Naive thymus-derived CD4-positive, alpha-beta T cell (primary cell): ENCODE measurements at regions not wholly inside any gene's neighbourhood (a gene's known extent, or its start where the extent isn't known, plus 50 kb on each side); places are given as distances from the start of the nearest gene placed in this dataset.

Experiments
- ATAC-seq: fragments of 150-1000 bp; cut with Tn5 transposase; 2 replicates; pipeline ENCODE4 v1.10.0; 2021; ENCODE audit warnings: mild to moderate bottlenecking, moderate library complexity
- CTCF ChIA-PET: fragments of 350-600 bp; sonication (Branson Sonifier 250); formaldehyde crosslinking; loops from one replicate; lab custom pipeline; 2021; ENCODE audit warnings: antibody characterized with exemption; lab: Charles Lee
- POLR2A ChIA-PET: fragments of 350-600 bp; sonication (Branson Sonifier 250); formaldehyde crosslinking; loops from one replicate; lab custom pipeline; 2021; ENCODE audit warnings: antibody characterized with exemption, inconsistent platforms; lab: Charles Lee
- DNase-seq, 9 donors: peaks; one replicate each; pipeline versions ENCODE4 v3.0.0 to v3.0.0-alpha.2; 2020 to 2022; ENCODE audit warnings: mixed read lengths in 1 of 9
- H3K27ac ChIP-seq: one replicate; pipeline ENCODE4 v1.7.0; 2013; ENCODE audit warnings: mild to moderate bottlenecking, low read depth, low read length, moderate library complexity
- H3K27me3 ChIP-seq, 2 donors: one replicate each; pipeline ENCODE4 v1.7.0; 2013; ENCODE audit warnings: low read length in 2 of 2, mild to moderate bottlenecking in 2 of 2, moderate library complexity in 2 of 2; ENCODE audit not compliant: control insufficient read depth in 2 of 2, insufficient read depth in 2 of 2
- H3K36me3 ChIP-seq, 3 experiments: 1 replicate in 2 of 3; 2 replicates in 1 of 3; pipeline ENCODE4 v1.7.0; 2013; ENCODE audit warnings: low read length in 3 of 3, mild to moderate bottlenecking in 3 of 3, moderate library complexity in 1 of 3; ENCODE audit not compliant: insufficient read depth in 3 of 3, control insufficient read depth in 2 of 3
- H3K4me1 ChIP-seq, 2 donors: one replicate each; pipeline ENCODE4 v1.7.0; 2013; ENCODE audit warnings: low read length in 2 of 2, mild to moderate bottlenecking in 2 of 2, moderate library complexity in 1 of 2; ENCODE audit not compliant: control insufficient read depth in 2 of 2, insufficient read depth in 2 of 2
- H3K4me3 ChIP-seq: 2 replicates; pipeline ENCODE4 v1.7.0; 2013; ENCODE audit warnings: mild to moderate bottlenecking, low read length
- H3K9me3 ChIP-seq, 3 experiments: 1 replicate in 2 of 3; 2 replicates in 1 of 3; pipeline ENCODE4 v1.7.0; 2013; ENCODE audit warnings: low read length in 3 of 3; ENCODE audit not compliant: control insufficient read depth in 2 of 3
- H3K27ac Mint-ChIP-seq, 9 donors: one replicate each; pipeline ENCODE4 v1.8.0; 2020 to 2022; ENCODE audit warnings: mixed read lengths in 9 of 9, mild to moderate bottlenecking in 8 of 9, moderate library complexity in 5 of 9, inconsistent platforms in 2 of 9
- H3K27me3 Mint-ChIP-seq, 5 donors: one replicate each; pipeline ENCODE4 v1.8.0; 2021 to 2022; ENCODE audit warnings: mixed read lengths in 5 of 5, mild to moderate bottlenecking in 1 of 5
- H3K36me3 Mint-ChIP-seq, 5 donors: one replicate each; pipeline ENCODE4 v1.8.0; 2020 to 2022; ENCODE audit warnings: mixed read lengths in 5 of 5, mild to moderate bottlenecking in 3 of 5, inconsistent platforms in 1 of 5
- H3K4me1 Mint-ChIP-seq, 7 donors: one replicate each; pipeline ENCODE4 v1.8.0; 2020 to 2022; ENCODE audit warnings: mixed read lengths in 7 of 7, mild to moderate bottlenecking in 3 of 7, inconsistent platforms in 1 of 7
- H3K4me3 Mint-ChIP-seq, 10 donors: one replicate each; pipeline ENCODE4 v1.8.0; 2020 to 2022; ENCODE audit warnings: mild to moderate bottlenecking in 10 of 10, mixed read lengths in 10 of 10, moderate library complexity in 6 of 10, inconsistent platforms in 2 of 10
- H3K9me3 Mint-ChIP-seq, 11 donors: one replicate each; pipeline ENCODE4 v1.8.0; 2020 to 2022; ENCODE audit warnings: mixed read lengths in 11 of 11, mild to moderate bottlenecking in 4 of 11, inconsistent platforms in 1 of 11, moderate library complexity in 1 of 11
- intact Hi-C, 2 donors: fragments of 100-400 bp; cut with micrococcal nuclease; formaldehyde crosslinking; loops; one replicate each; pipeline ENCODE4 v1.15.1; 2023

GRCh38 chr4:186948361-186949242, 224.9 kb upstream of the FAT1 start:
- ATAC-seq: no peak
- Histone ChIP-seq H3K27ac (no peak overlapping the region), H3K27me3 (no peaks in the 10 kb centered on the region), H3K9me3 (no peaks in the 10 kb centered on the region), H3K4me1 (no peaks in the 10 kb centered on the region), H3K4me3 (no peak overlapping the region), H3K36me3 (no peaks in the 10 kb centered on the region)
- H3K4me1 Mint-ChIP-seq: no peaks in the 10 kb centered on the region
- H3K4me3 Mint-ChIP-seq: no peak overlapping the region
- H3K9me3 Mint-ChIP-seq: peaks cover 0 to 19% (median 5%) of the 10 kb centered on the region in 11 donors
- POLR2A ChIA-PET: no interaction called here
- CTCF ChIA-PET: interaction anchor here (0.6 kb wide), 1 partner anchor 10 kb away, joined by 3 read pairs; no protein-coding TSS in a partner anchor
- no peaks in the 10 kb centered on the region for H3K36me3 Mint-ChIP-seq
- H3K27me3 Mint-ChIP-seq: peaks cover 0 to 3% (median 0%) of the 10 kb centered on the region in 5 donors
- intact Hi-C loops: no loop called here
- no peak overlapping the region for H3K27ac Mint-ChIP-seq
- DNase-seq: no peak

DNA sequence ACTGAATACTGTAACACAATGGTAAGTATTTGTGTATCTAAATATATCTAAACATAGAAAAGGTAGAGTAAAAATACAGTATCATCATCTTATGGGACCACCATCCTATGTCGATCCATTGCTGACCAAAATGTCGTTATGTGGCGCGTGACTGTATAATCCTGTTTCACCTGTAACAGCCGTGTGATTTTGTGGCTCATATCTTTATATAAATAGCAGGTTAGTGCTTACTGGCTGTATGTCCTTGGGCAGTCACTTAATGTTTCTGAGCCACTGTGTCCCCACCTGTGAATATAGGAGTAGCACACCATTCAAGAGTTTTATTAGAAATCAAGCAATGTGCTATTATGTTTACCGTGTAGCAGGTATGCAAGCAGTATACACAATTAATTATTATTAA, 226.2 kb upstream of the FAT1 start:
- peaks cover 0 to 23% (median 5%) of the 10 kb centered on the region in 11 donors for H3K9me3 Mint-ChIP-seq
- ChIA-PET POLR2A (no interaction called here), CTCF (no interaction called here)
- ATAC-seq: no peak
- Histone ChIP-seq H3K27ac (no peak overlapping the region), H3K9me3 (no peaks in the 10 kb centered on the region), H3K27me3 (no peaks in the 10 kb centered on the region), H3K4me1 (no peaks in the 10 kb centered on the region), H3K36me3 (no peaks in the 10 kb centered on the region), H3K4me3 (no peak overlapping the region)
- H3K36me3 Mint-ChIP-seq: no peaks in the 10 kb centered on the region
- no peaks in the 10 kb centered on the region for H3K27me3 Mint-ChIP-seq
- DNase-seq: no peak
- no peak overlapping the region for H3K4me3 Mint-ChIP-seq
- H3K4me1 Mint-ChIP-seq: no peaks in the 10 kb centered on the region
- intact Hi-C loops: no loop called here
- no peak overlapping the region for H3K27ac Mint-ChIP-seq

DNA sequence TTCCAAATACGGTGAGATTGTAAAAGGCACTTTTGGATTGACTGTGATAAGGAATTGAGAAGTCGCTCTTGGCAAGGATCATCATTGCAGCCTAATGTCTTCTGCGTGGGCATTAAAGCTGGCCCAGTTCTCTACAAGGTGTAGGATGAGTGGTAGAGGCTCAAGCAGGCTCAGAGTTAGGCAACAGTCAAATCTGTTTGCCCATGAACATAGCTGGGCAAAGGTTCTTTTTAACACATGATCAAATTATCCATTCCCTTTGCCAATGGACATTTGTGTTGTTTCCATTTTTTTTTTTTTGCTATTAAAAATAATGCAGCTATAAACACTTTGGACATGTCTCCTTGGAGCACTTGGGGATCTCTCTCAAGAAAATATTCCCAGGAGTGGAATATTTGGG, 229.1 kb upstream of the FAT1 start:
- H3K9me3 Mint-ChIP-seq: peaks cover 0 to 24% (median 6%) of the 10 kb centered on the region in 11 donors

GRCh38 chr4:186953599-186954260, 230.1 kb upstream of the FAT1 start:
- POLR2A ChIA-PET: no interaction called here

More for the DNA sequence above, 229.1 kb upstream of the FAT1 start:
- Histone ChIP-seq H3K9me3 (no peaks in the 10 kb centered on the region), H3K27ac (no peak overlapping the region), H3K4me1 (no peaks in the 10 kb centered on the region), H3K36me3 (no peaks in the 10 kb centered on the region), H3K4me3 (no peak overlapping the region), H3K27me3 (no peaks in the 10 kb centered on the region)
- no peak overlapping the region for H3K4me3 Mint-ChIP-seq
- ATAC-seq: no peak
- POLR2A ChIA-PET: no interaction called here
- no peak overlapping the region for H3K27ac Mint-ChIP-seq
- no peaks in the 10 kb centered on the region for H3K27me3 Mint-ChIP-seq
- CTCF ChIA-PET: no interaction called here
- H3K36me3 Mint-ChIP-seq: no peaks in the 10 kb centered on the region
- H3K4me1 Mint-ChIP-seq: no peaks in the 10 kb centered on the region
- intact Hi-C loops: no loop called here
- no peak for DNase-seq

GRCh38 chr4:186954509-186954908, 230.9 kb upstream of the FAT1 start:
- no peaks in the 10 kb centered on the region for H3K9me3 ChIP-seq
- no peaks in the 10 kb centered on the region for H3K36me3 Mint-ChIP-seq
- H3K9me3 Mint-ChIP-seq: peaks cover 0 to 21% (median 6%) of the 10 kb centered on the region in 11 donors
- no peaks in the 10 kb centered on the region for H3K4me1 Mint-ChIP-seq
- ChIA-PET CTCF (no interaction called here), POLR2A (no interaction called here)
- no peak overlapping the region for H3K27ac Mint-ChIP-seq
- H3K36me3 ChIP-seq: no peaks in the 10 kb centered on the region
- no peaks in the 10 kb centered on the region for H3K27me3 Mint-ChIP-seq
- H3K27me3 ChIP-seq: no peaks in the 10 kb centered on the region
- H3K4me3 ChIP-seq: no peak overlapping the region
- H3K27ac ChIP-seq: no peak overlapping the region
- intact Hi-C loops: no loop called here
- H3K4me3 Mint-ChIP-seq: no peak overlapping the region
- H3K4me1 ChIP-seq: no peaks in the 10 kb centered on the region
- no peak for ATAC-seq
- no peak for DNase-seq

More at GRCh38 chr4:186953599-186954260, 230.1 kb upstream of the FAT1 start:
- Mint-ChIP-seq H3K4me3 (no peak overlapping the region), H3K27me3 (no peaks in the 10 kb centered on the region), H3K36me3 (no peaks in the 10 kb centered on the region), H3K27ac (peak overlapping the region in 1 of 9 donors; percentile 26), H3K9me3 (peaks cover 0 to 21% (median 6%) of the 10 kb centered on the region in 11 donors), H3K4me1 (no peaks in the 10 kb centered on the region)
- CTCF ChIA-PET: no interaction called here
- intact Hi-C loops: no loop called here
- no peaks in the 10 kb centered on the region for H3K9me3 ChIP-seq
- no peak overlapping the region for H3K4me3 ChIP-seq
- no peaks in the 10 kb centered on the region for H3K27me3 ChIP-seq
- no peaks in the 10 kb centered on the region for H3K4me1 ChIP-seq
- DNase-seq (no peak), ATAC-seq (no peak)
- H3K36me3 ChIP-seq: no peaks in the 10 kb centered on the region
- no peak overlapping the region for H3K27ac ChIP-seq

GRCh38 chr4:186954956-186955355, 231.3 kb upstream of the FAT1 start:
- Histone ChIP-seq H3K27ac (no peak overlapping the region), H3K27me3 (no peaks in the 10 kb centered on the region), H3K4me1 (no peaks in the 10 kb centered on the region), H3K4me3 (no peak overlapping the region), H3K9me3 (no peaks in the 10 kb centered on the region), H3K36me3 (no peaks in the 10 kb centered on the region)
- no peaks in the 10 kb centered on the region for H3K36me3 Mint-ChIP-seq
- POLR2A ChIA-PET: no interaction called here
- DNase-seq (no peak), ATAC-seq (no peak)
- intact Hi-C loops: no loop called here
- no peak overlapping the region for H3K27ac Mint-ChIP-seq
- peaks cover 0 to 21% (median 6%) of the 10 kb centered on the region in 11 donors for H3K9me3 Mint-ChIP-seq
- CTCF ChIA-PET: no interaction called here
- H3K4me1 Mint-ChIP-seq: no peaks in the 10 kb centered on the region
- H3K4me3 Mint-ChIP-seq: no peak overlapping the region
- H3K27me3 Mint-ChIP-seq: no peaks in the 10 kb centered on the region
